ENCODE measurements at regions not wholly inside any gene's neighbourhood (a gene's known extent, or its start where the extent isn't known, plus 50 kb on each side); places are given as distances from the start of the nearest gene placed in this dataset.

DNA sequence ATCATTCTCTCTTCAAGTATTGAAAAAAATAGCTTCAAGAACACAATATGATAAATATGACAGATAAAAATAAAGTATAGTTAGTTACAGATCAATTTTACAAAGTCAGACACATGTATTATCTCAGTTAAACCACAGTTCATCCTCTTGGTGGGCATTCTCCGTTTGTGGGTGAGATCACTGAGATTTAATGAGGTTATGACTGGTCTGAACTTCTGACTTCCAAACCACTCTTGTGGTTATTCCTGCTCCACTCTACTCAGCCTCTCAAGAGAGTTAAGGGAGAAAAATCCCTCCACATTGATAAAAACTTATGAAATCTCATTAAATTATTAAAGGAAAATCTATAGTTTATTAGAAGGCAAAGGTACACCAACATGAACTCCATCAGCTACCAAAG lies 229.9 kb upstream of the LRTM1 start:
- no peak for DNase-seq (ENCODE audit: low read depth)
- H3K4me3 ChIP-seq (replicated peaks; ENCODE audit: low read depth, low read length): no peak overlapping the region
- TF ChIP-seq, protein P1, sequence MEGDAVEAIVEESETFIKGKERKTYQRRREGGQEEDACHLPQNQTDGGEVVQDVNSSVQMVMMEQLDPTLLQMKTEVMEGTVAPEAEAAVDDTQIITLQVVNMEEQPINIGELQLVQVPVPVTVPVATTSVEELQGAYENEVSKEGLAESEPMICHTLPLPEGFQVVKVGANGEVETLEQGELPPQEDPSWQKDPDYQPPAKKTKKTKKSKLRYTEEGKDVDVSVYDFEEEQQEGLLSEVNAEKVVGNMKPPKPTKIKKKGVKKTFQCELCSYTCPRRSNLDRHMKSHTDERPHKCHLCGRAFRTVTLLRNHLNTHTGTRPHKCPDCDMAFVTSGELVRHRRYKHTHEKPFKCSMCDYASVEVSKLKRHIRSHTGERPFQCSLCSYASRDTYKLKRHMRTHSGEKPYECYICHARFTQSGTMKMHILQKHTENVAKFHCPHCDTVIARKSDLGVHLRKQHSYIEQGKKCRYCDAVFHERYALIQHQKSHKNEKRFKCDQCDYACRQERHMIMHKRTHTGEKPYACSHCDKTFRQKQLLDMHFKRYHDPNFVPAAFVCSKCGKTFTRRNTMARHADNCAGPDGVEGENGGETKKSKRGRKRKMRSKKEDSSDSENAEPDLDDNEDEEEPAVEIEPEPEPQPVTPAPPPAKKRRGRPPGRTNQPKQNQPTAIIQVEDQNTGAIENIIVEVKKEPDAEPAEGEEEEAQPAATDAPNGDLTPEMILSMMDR (IDR thresholded peaks at IDR 0.05; ENCODE audit: low read length, missing control alignments): no peak

DNA sequence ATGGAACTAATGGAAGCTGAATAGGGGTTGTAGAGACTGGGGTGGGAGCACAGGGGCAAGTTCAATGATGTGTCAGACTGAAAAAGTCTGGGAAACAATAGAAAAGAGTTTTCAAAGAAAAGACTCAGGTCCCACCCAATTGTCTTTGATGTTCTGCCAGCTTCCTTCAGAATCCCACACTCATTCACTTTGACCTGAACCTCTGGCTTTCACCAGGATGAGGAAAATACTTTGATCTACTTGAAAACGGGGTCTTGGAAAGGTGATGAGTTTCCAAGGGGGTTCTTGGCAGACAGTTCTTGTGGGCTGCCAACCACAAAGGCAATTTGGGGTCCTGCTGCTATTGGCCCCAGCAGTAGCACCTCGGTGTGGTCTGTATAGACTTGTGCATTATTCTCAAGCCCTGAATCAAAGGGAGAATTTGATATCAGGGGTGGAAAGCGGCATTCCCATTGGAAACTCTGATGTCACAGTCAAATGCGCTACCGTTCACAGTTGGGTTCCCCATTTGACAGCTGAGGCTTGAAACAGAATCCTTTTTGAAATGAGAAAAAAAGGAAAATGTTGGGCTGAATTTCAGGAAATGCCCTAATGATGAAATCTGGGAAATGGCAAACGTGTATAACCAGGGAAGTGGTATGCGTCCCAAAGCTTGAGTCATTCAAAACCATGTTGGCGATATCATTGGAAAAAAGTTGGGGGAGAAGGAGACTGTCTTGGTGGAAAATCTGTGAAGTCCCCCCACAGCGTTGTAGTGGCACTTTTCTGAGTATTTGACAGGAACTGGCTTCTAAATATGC lies 229.2 kb upstream of the LRTM1 start:
- no peak overlapping the region for H3K4me3 ChIP-seq (replicated peaks; ENCODE audit: low read depth, low read length)
- TF ChIP-seq, protein P1 (IDR thresholded peaks at IDR 0.05; ENCODE audit: low read length, missing control alignments): no peak
- peak; percentile 61 for DNase-seq (ENCODE audit: low read depth)

DNA sequence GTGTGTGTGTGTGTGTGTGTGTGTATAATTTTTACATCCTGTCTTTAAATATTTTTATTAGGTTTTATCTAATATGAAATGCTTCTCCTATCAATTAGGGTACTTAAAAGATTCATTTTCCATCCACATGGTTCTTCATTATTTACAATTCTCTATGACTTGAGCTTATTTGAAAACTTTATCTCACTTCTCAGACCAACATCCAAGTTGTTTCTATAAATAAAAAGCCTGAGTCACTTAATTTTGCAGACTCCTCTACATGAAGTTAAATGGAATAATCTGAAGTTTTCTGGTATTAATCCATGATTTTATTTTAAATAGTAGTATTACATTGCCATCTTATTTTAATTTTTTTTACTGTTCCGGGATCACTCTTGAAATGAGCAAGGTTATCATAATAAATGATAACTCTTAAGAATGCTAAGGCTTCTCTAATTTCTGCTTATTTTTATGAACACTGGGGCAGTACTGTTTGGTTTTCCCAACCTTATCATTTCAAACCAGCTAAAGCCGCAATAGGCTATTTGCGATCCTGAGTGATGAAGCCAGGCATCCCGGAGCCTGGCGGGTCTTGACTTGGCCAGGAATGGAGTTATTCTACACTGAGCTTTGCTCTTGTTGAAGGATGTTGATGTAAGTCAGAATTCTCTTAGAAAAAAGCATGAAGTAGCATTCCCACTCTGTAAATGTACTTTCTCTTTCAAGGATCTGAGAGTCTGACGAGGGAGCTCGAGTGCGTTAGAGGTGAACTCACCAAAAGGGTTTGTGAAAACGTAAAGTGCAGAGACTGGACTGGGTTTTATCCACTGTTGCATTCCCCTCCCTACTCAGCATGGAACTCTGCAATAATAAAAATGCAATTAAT lies 220.2 kb upstream of the LRTM1 start:
- peak overlapping the region; percentile 27 for H3K4me3 ChIP-seq (replicated peaks; ENCODE audit: low read depth, low read length)
- peak; percentile 45 for DNase-seq (ENCODE audit: low read depth)
- TF ChIP-seq, protein P1 (IDR thresholded peaks at IDR 0.05; ENCODE audit: low read length, missing control alignments): no peak

DNA sequence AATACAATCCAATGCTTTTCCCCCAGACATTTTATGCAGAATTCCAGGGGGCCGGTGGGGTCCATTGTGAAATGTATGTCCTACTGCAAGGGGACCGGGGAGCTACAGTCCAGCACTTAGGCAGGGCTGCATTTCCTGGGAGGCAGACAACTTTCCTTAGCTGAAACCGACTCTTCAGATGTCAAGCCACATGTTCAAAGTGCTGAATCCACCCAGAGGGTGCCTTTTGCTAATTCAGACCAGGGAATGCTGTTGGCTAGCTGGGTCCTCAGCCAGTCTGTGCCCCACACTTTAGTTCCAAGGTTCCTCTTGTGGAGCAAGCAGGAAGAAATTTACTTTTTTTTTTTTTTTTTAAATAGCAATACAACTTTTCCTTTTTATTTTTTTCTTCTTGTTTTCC lies 219.5 kb upstream of the LRTM1 start:
- no peak for DNase-seq (ENCODE audit: low read depth)
- H3K4me3 ChIP-seq (replicated peaks; ENCODE audit: low read depth, low read length): no peak overlapping the region
- TF ChIP-seq, protein P1 (IDR thresholded peaks at IDR 0.05; ENCODE audit: low read length, missing control alignments): no peak

DNA sequence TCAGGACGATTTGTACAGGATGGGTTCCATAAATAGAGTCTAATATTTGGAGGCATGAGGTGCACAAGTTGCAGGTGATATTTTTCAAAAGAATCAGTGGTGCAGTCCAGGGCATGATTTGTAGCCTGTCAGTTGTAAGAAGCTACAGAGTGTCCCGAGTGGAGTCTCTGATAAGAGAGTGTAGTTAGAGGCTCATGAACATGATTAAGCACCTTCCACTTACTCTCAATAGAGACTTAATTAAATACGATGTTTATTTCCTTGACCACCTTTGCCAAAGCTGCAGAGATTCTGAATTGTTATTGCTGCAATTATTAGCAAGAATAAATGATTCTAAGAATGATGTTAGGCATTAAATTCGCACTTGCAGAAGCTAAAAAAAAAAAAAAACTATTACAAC lies 218.4 kb upstream of the LRTM1 start:
- H3K4me3 ChIP-seq (replicated peaks; ENCODE audit: low read depth, low read length): no peak overlapping the region
- DNase-seq (ENCODE audit: low read depth): no peak
- TF ChIP-seq, protein P1 (IDR thresholded peaks at IDR 0.05; ENCODE audit: low read length, missing control alignments): no peak

DNA sequence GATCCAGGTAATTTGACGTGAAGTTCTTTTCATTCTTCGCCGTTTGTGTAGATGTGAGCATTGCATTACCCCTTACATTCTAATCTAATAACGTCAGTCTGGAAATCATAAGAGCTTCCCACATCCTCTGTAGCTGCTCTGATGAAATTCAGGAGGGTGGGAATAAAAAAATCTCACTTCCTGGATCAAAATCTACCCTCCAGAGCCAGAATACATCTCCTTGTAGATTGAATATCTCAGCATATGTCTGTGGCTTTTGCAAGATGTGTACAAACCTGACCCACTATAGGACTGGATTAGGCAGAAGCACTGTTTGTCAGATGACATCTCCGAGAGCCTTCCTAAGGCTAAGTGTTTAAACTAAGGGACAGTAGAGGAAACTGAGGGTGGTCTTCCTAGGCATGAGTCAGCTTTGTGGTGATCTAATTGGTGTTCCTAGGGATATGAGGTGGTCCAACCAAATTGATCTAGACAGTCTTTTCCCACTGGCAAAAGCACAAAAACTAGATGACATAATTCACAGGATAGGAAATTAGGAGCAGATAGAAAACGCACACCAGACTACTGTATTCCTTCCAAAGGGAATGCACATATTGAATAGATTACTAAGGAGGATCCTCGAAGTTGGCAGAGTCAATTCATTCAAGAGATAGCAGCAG lies 216.3 kb upstream of the LRTM1 start:
- TF ChIP-seq, protein P1 (IDR thresholded peaks at IDR 0.05; ENCODE audit: low read length, missing control alignments): no peak
- DNase-seq (ENCODE audit: low read depth): peak; percentile 86
- no peak overlapping the region for H3K4me3 ChIP-seq (replicated peaks; ENCODE audit: low read depth, low read length)
